C4-2B (cell line): ENCODE measurements at regions not wholly inside any gene's neighbourhood (a gene's known extent, or its start where the extent isn't known, plus 50 kb on each side); places are given as distances from the start of the nearest gene placed in this dataset.

ENCODE experiments used
- ZFX ChIP-seq: fragments of 450-650 bp; IDR thresholded peaks from 2 replicates; pipeline ENCODE4 v1.6.1; 2017
- TF ChIP-seq, protein P1 (sequence below): fragments of 450-650 bp; conservative IDR thresholded peaks from 2 replicates; pipeline ENCODE4 v1.5.1; 2017; ENCODE audit warnings: mild to moderate bottlenecking

DNA sequence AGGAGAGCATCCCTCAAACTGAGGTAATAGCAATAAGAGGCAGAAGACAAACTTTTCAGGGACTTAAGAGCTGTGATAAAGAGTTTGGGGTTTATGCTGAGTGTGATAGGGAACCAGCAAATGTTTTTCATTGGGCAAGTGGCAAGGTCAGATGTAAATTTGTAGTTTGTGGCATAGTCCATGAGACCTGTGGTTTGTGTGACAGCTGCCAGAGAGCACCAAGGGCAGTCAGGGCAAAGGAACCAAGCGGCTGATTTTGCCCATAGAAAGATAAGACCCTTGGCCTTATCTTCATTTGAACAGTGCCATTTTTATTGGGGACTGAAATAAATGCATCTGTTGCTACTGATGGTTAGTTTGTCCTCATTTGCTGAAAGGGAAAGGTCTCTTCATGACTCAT lies 220.3 kb downstream of the LRRN1 start:
- TF ChIP-seq, protein P1, sequence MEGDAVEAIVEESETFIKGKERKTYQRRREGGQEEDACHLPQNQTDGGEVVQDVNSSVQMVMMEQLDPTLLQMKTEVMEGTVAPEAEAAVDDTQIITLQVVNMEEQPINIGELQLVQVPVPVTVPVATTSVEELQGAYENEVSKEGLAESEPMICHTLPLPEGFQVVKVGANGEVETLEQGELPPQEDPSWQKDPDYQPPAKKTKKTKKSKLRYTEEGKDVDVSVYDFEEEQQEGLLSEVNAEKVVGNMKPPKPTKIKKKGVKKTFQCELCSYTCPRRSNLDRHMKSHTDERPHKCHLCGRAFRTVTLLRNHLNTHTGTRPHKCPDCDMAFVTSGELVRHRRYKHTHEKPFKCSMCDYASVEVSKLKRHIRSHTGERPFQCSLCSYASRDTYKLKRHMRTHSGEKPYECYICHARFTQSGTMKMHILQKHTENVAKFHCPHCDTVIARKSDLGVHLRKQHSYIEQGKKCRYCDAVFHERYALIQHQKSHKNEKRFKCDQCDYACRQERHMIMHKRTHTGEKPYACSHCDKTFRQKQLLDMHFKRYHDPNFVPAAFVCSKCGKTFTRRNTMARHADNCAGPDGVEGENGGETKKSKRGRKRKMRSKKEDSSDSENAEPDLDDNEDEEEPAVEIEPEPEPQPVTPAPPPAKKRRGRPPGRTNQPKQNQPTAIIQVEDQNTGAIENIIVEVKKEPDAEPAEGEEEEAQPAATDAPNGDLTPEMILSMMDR, result no peak
- no peak for TF ChIP-seq ZFX
